Cardiac fibroblast (primary cell): ENCODE measurements at regions not wholly inside any gene's neighbourhood (a gene's known extent, or its start where the extent isn't known, plus 50 kb on each side); places are given as distances from the start of the nearest gene placed in this dataset.

Experiments
- DNase-seq, 2 donors: peaks; one replicate each; pipeline versions ENCODE4 v3.0.0 to v3.0.0-alpha.2; 2010; ENCODE audit warnings: low read depth in 2 of 2
- H3K4me3 ChIP-seq, 2 donors: replicated peaks in 1 of 2; 1 replicate in 1 of 2; 2 replicates in 1 of 2; pipeline ENCODE4 v1.5.1; 2011; ENCODE audit warnings: low read depth in 2 of 2, low read length in 2 of 2, mild to moderate bottlenecking in 2 of 2, moderate library complexity in 1 of 2
- CTCF ChIP-seq: IDR thresholded peaks from one replicate; pipeline ENCODE4 v1.5.1; 2011; ENCODE audit warnings: low read depth, mild to moderate bottlenecking, low read length, inconsistent platforms

DNA sequence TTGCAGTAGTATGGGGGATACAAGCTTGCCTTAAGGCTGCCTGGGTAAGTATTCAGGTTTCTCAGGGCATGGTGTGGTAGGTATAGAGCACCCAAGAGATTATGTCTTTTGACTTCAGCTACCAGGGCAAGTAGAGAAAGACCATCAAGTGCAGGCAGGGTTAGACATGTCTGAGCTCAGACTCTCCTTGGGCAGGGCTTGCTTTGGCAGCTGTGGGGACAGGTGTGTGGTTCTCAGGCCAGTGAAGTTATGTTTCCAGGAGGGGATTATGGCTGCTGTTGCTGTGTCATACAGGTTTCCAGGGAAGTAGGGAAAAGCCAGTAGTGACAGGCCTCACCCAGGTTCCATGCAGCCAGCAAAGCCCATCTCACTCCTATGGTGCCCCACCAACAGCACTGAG lies 1040.4 kb downstream of the FLRT2 start:
- no peak overlapping the region for H3K4me3 ChIP-seq
- no peak for TF ChIP-seq CTCF
- no peak for DNase-seq

GRCh38 chr14:86543521-86543920 lies 1013.6 kb downstream of the FLRT2 start:
- DNase-seq: no peak
- no peak overlapping the region for H3K4me3 ChIP-seq
- TF ChIP-seq CTCF: no peak

DNA sequence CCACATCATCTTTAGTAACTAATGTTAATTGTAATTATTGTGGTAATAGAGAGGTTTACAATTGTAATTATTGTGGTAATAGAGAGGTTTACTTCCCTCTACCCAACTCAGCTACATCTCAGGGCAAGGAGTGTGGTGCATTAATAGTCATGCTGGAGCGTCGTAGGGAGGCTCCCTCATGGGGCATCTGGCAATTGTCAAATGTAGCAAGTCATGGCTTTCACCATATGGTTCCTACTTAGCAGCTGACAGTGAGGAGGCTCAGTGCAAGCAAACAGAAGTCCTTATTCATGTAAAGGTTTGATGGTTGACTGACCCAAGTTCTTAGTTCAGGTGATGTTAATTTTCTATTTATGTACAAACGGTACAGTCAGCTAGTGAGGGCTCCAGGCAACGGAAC lies 1012.0 kb downstream of the FLRT2 start:
- peak in 1 of 2 donors; percentile 6 for DNase-seq
- no peak overlapping the region for H3K4me3 ChIP-seq
- TF ChIP-seq CTCF: no peak

DNA sequence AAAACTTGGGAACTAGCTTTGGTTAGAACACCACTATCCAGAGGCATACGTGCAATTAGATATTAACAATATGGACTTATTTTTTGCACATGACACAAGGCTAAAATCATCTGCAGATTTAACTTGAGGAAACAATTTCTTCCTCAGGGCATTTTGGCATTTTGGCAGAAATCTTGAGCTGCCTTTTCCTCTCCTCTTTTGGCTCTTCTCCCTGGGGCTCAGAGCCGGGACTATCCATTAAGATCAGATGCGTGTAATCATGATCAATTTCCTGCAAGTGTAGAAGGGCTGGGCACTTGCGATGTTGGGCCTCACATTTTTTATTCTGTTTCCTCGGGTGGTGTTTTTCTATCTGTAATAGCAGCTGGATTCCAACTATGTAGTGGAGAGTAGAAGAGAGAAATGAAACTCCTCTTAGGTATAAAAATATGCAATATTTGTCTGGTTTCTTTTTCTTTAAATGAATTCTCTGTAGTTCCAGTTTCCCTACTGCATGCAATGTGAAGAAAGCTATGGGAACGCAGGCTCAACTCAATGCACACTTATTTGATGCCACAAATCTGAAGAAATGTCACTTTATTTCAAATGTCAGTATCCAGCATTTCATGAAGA lies 1010.8 kb downstream of the FLRT2 start:
- no peak overlapping the region for H3K4me3 ChIP-seq
- DNase-seq: no peak
- TF ChIP-seq CTCF: no peak

DNA sequence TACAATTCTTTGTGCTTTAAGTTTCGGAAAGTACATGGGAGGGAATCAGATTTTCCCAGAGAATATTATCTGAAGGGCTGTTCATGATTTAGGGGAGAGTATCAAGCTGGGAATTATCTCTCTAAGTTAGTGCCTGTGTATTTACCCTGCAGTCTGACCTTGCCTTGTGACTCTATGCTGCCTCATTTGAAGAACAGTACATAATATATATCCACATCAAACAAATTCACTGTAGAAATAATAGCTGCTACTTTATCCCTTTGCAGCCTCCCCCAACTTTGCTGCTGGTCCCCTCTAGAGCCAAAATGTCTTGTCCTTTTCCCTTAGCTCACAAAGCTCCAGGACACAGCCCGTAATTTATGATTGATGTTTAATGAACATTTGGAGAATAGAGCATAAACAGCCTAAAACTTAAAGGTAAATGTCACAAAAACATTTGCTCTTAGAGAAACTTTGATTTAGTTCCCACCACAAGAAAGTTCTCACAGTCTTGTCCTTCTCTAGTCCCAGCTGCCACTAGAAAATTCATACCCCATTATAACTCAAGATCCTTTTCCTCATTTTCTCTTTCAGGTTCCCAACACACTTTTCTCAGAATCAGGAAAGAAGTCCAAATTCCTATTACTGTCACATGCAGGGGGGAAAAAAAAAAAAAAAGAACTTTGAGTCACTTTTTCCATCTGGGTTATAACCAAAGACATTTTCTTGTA lies 1009.6 kb downstream of the FLRT2 start:
- no peak overlapping the region for H3K4me3 ChIP-seq
- no peak for TF ChIP-seq CTCF
- DNase-seq: no peak

DNA sequence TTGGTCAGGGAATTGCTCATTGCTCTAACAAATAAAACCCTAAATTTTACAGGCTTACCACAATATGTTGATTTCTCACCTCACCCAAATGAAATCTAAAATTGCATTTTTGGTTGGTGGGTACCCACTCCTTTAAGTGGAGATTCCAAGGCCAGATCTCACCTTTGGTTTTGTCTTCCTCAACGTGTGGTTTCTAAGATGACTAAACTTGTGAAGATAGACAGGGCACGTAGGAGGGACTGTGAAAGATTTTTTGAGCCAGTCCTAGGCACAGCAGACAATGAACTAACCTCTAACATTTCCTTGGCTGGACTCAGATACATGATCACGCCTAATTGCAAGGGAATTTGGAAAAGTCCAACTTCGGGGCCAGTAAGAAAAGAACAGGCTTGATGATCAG lies 1003.9 kb downstream of the FLRT2 start:
- TF ChIP-seq CTCF: no peak
- no peak overlapping the region for H3K4me3 ChIP-seq

DNA sequence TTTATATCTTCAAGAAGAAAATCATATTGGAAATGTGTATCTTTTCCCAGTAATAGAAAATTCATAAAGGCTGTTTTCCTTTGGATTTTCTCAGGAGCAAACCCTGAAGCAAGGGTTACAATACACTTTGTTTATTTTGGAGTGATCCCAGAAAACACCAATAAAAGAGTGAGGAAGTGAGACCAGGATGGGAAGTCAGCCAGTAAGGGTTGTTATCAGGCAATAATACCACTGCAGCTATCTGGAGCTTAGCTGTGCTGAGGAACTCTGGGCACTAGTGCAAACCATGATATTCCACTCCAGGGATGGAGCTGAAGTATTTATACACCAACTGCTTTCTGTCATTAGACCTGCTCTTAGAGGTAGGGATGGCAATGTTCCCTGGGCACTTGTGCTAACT lies 1002.3 kb downstream of the FLRT2 start:
- DNase-seq: peak in 1 of 2 donors; percentile 66
- TF ChIP-seq CTCF: no peak
- no peak overlapping the region for H3K4me3 ChIP-seq

More for the DNA sequence above, 1003.9 kb downstream of the FLRT2 start:
- no peak for DNase-seq
